B cell (primary cell): ENCODE measurements at regions not wholly inside any gene's neighbourhood (a gene's known extent, or its start where the extent isn't known, plus 50 kb on each side); places are given as distances from the start of the nearest gene placed in this dataset.

Source experiments
- ATAC-seq: fragments of 200-7000 bp; cut with Tn5 transposase; one replicate; pipeline ENCODE4 v1.10.0; 2021; ENCODE audit warnings: low read depth, mild to moderate bottlenecking, moderate number of reproducible peaks, moderate library complexity
- CTCF ChIA-PET: fragments of 350-600 bp; sonication (Branson Sonifier 250); formaldehyde crosslinking; loops from one replicate; lab custom pipeline; 2021; ENCODE audit warnings: antibody characterized with exemption, inconsistent platforms; lab: Charles Lee
- POLR2A ChIA-PET: fragments of 350-600 bp; sonication (Branson Sonifier 250); formaldehyde crosslinking; loops from one replicate; lab custom pipeline; 2021; ENCODE audit warnings: antibody characterized with exemption; lab: Charles Lee
- DNase-seq: peaks from one replicate; pipeline ENCODE4 v3.0.0; 2013
- H2AFZ ChIP-seq: 2 replicates; pipeline ENCODE4 v1.6.1; 2012; ENCODE audit warnings: mild to moderate bottlenecking, low read depth, low read length; ENCODE audit not compliant: insufficient read depth, poor library complexity, severe bottlenecking
- H3K27ac ChIP-seq, 2 donors: 1 replicate in 1 of 2; 2 replicates in 1 of 2; pipeline ENCODE4 v1.5.1; 2012 to 2013; ENCODE audit warnings: low read length in 2 of 2, mild to moderate bottlenecking in 2 of 2, moderate library complexity in 1 of 2
- H3K27me3 ChIP-seq, 4 experiments: fragments of 200-600 bp in 1 of 4; sonication (generic) in 1 of 4; replicated peaks in 1 of 4; 1 replicate in 2 of 4; 2 replicates in 2 of 4; pipeline versions ENCODE4 v1.6.1 to v1.7.0; 2013 to 2016; ENCODE audit warnings: low read length in 3 of 4, mild to moderate bottlenecking in 2 of 4, mixed read lengths in 1 of 4, moderate library complexity in 1 of 4; ENCODE audit not compliant: insufficient read depth in 4 of 4, control insufficient read depth in 3 of 4; ENCODE audit errors: control extremely low read depth in 1 of 4
- H3K36me3 ChIP-seq, 2 experiments: replicated peaks in 1 of 2; 1 replicate in 1 of 2; 2 replicates in 1 of 2; pipeline versions ENCODE4 v1.6.1 to v1.7.1; 2013; ENCODE audit warnings: low read length in 1 of 2; ENCODE audit not compliant: insufficient read depth in 2 of 2, control insufficient read depth in 1 of 2; ENCODE audit errors: control extremely low read depth in 1 of 2, extremely low read depth in 1 of 2
- H3K4me1 ChIP-seq, 2 donors: fragments of 200-600 bp in 1 of 2; sonication (generic) in 1 of 2; 1 replicate in 1 of 2; 2 replicates in 1 of 2; pipeline versions ENCODE4 v1.5.1 to v1.6.1; 2013 to 2017; ENCODE audit warnings: low read length in 2 of 2; ENCODE audit not compliant: control insufficient read depth in 2 of 2, insufficient read depth in 2 of 2
- H3K4me2 ChIP-seq: replicated peaks from 2 replicates; pipeline ENCODE3; 2012; ENCODE audit warnings: mild to moderate bottlenecking, low read depth, low read length; ENCODE audit not compliant: poor library complexity, severe bottlenecking
- H3K4me3 ChIP-seq, 5 experiments: fragments of 200-600 bp in 1 of 5; sonication (generic) in 1 of 5; 1 replicate in 3 of 5; 2 replicates in 2 of 5; pipeline versions ENCODE4 v1.5.1 to v1.7.0; 2011 to 2016; ENCODE audit warnings: low read length in 4 of 5, mild to moderate bottlenecking in 4 of 5, low read depth in 2 of 5, control low read depth in 1 of 5, moderate library complexity in 1 of 5; ENCODE audit not compliant: insufficient read depth in 1 of 5; ENCODE audit errors: control extremely low read depth in 1 of 5, extremely low read depth in 1 of 5
- H3K79me2 ChIP-seq: fragments of 200-600 bp; sonication (generic); one replicate; pipeline ENCODE4 v1.6.0; 2016; ENCODE audit warnings: low read length; ENCODE audit not compliant: control insufficient read depth, insufficient read depth
- H3K9ac ChIP-seq: fragments of 200-600 bp; sonication (generic); 2 replicates; pipeline ENCODE4 v1.6.1; 2017; ENCODE audit warnings: mild to moderate bottlenecking, low read length, moderate library complexity
- H3K9me3 ChIP-seq, 3 donors: one replicate each; pipeline versions ENCODE4 v1.6.1 to v1.7.1; 2013; ENCODE audit warnings: low read length in 2 of 3; ENCODE audit not compliant: control insufficient read depth in 2 of 3, insufficient read depth in 1 of 3; ENCODE audit errors: control extremely low read depth in 1 of 3
- H4K20me1 ChIP-seq: 2 replicates; pipeline ENCODE4 v1.6.0; 2012; ENCODE audit warnings: mild to moderate bottlenecking, low read length; ENCODE audit not compliant: insufficient read depth, control insufficient read depth, poor library complexity, severe bottlenecking
- H3K27ac Mint-ChIP-seq: one replicate; pipeline ENCODE4 v1.8.0; 2021; ENCODE audit warnings: mixed read lengths
- H3K27me3 Mint-ChIP-seq: one replicate; pipeline ENCODE4 v1.8.0; 2021; ENCODE audit warnings: mixed read lengths
- H3K4me1 Mint-ChIP-seq: one replicate; pipeline ENCODE4 v1.8.0; 2021; ENCODE audit warnings: mixed read lengths
- H3K4me3 Mint-ChIP-seq: one replicate; pipeline ENCODE4 v1.8.0; 2021; ENCODE audit warnings: mixed read lengths
- H3K9me3 Mint-ChIP-seq: one replicate; pipeline ENCODE4 v1.8.0; 2022; ENCODE audit warnings: mixed read lengths; ENCODE audit not compliant: insufficient read depth
- CTCF ChIP-seq: fragments of 200-600 bp; IDR thresholded peaks from one replicate; pipeline ENCODE4 v1.8.0; 2022; ENCODE audit warnings: antibody characterized with exemption, mild to moderate bottlenecking
- EZH2 ChIP-seq: IDR thresholded peaks from 2 replicates; pipeline ENCODE4 v1.6.1; 2012; ENCODE audit warnings: borderline replicate concordance, low read depth, mild to moderate bottlenecking, moderate library complexity, low read length; ENCODE audit not compliant: insufficient read depth, poor library complexity, severe bottlenecking
- WGBS: methylation state at CpG from one replicate; pipeline ENCODE4 v1.1.5; 2013; ENCODE audit warnings: missing lambda C conversion rate; ENCODE audit not compliant: insufficient coverage; 5-methylcytosine and 5-hydroxymethylcytosine counted together
- intact Hi-C: fragments of 100-400 bp; cut with micrococcal nuclease; formaldehyde crosslinking; loops from one replicate; pipeline ENCODE4 v1.10.0; 2022

GRCh38 chr12:131274906-131275305 is 321.2 kb downstream of the ADGRD1 start:
- no peaks in the 10 kb centered on the region for H3K79me2 ChIP-seq
- no peak overlapping the region for H3K4me3 Mint-ChIP-seq
- CTCF ChIA-PET: no interaction called here
- H3K9me3 Mint-ChIP-seq: no peaks in the 10 kb centered on the region
- H3K4me1 Mint-ChIP-seq: no peaks in the 10 kb centered on the region
- no peaks in the 10 kb centered on the region for H3K27me3 ChIP-seq
- H3K36me3 ChIP-seq: no peaks in the 10 kb centered on the region
- H3K27ac ChIP-seq: no peak overlapping the region
- no peak overlapping the region for H2AFZ ChIP-seq
- H3K4me1 ChIP-seq: no peaks in the 10 kb centered on the region
- 82% methylated on average over 11 of the region's 14 CpGs for WGBS
- H3K9me3 ChIP-seq: no peaks in the 10 kb centered on the region
- intact Hi-C loops: no loop called here
- H4K20me1 ChIP-seq: no peaks in the 10 kb centered on the region
- H3K4me3 ChIP-seq: no peak overlapping the region
- ATAC-seq (no peak), DNase-seq (no peak)
- no peak overlapping the region for H3K27ac Mint-ChIP-seq
- H3K9ac ChIP-seq: no peak overlapping the region
- POLR2A ChIA-PET: no interaction called here
- peaks cover 3% of the 10 kb centered on the region for H3K27me3 Mint-ChIP-seq
- TF ChIP-seq CTCF: no peak
- TF ChIP-seq EZH2: no peak
- H3K4me2 ChIP-seq: no peak overlapping the region

GRCh38 chr12:131275824-131276223 is 322.1 kb downstream of the ADGRD1 start:
- no peak overlapping the region for H3K27ac ChIP-seq
- H2AFZ ChIP-seq: no peak overlapping the region
- Mint-ChIP-seq H3K27ac (no peak overlapping the region), H3K4me1 (no peaks in the 10 kb centered on the region), H3K27me3 (peaks cover 3% of the 10 kb centered on the region), H3K9me3 (no peaks in the 10 kb centered on the region), H3K4me3 (no peak overlapping the region)
- ChIA-PET POLR2A (no interaction called here), CTCF (no interaction called here)
- H3K79me2 ChIP-seq: no peaks in the 10 kb centered on the region
- no peaks in the 10 kb centered on the region for H3K36me3 ChIP-seq
- H4K20me1 ChIP-seq: no peaks in the 10 kb centered on the region
- DNase-seq (no peak), ATAC-seq (no peak)
- no peak overlapping the region for H3K4me3 ChIP-seq
- no peak overlapping the region for H3K4me2 ChIP-seq
- intact Hi-C loops: no loop called here
- no peaks in the 10 kb centered on the region for H3K4me1 ChIP-seq
- H3K9ac ChIP-seq: no peak overlapping the region
- 89% methylated on average over 5 of the region's 6 CpGs for WGBS
- no peak for TF ChIP-seq CTCF
- TF ChIP-seq EZH2: no peak
- H3K9me3 ChIP-seq: no peaks in the 10 kb centered on the region
- no peaks in the 10 kb centered on the region for H3K27me3 ChIP-seq
